H1 (cell line): ENCODE measurements at regions not wholly inside any gene's neighbourhood (a gene's known extent, or its start where the extent isn't known, plus 50 kb on each side); places are given as distances from the start of the nearest gene placed in this dataset.

Experiments used
- BCL11A ChIP-seq, 2 experiments: IDR thresholded peaks; one replicate each; pipeline ENCODE4 v1.6.1; 2011; ENCODE audit warnings: low read depth in 2 of 2, low read length in 2 of 2, mild to moderate bottlenecking in 2 of 2
- CEBPB ChIP-seq: IDR thresholded peaks from 2 replicates; pipeline ENCODE4 v1.6.1; 2012; ENCODE audit warnings: low read depth, low read length
- EP300 ChIP-seq, 2 experiments: IDR thresholded peaks; 1 replicate in 1 of 2; 2 replicates in 1 of 2; pipeline ENCODE4 v1.6.1; 2011 to 2012; ENCODE audit warnings: low read depth in 2 of 2, low read length in 2 of 2, mild to moderate bottlenecking in 2 of 2, borderline replicate concordance in 1 of 2, inconsistent platforms in 1 of 2, moderate library complexity in 1 of 2
- EZH2 ChIP-seq: fragments of 200-600 bp; sonication (generic); IDR thresholded peaks from 2 replicates; pipeline ENCODE4 v1.7.1; 2012; ENCODE audit warnings: low read depth, mild to moderate bottlenecking, moderate library complexity, low read length, inconsistent platforms; ENCODE audit not compliant: severe bottlenecking
- FOSL1 ChIP-seq: IDR thresholded peaks from 2 replicates; pipeline ENCODE4 v1.6.1; 2011; ENCODE audit warnings: mild to moderate bottlenecking, low read depth, low read length, moderate library complexity; ENCODE audit not compliant: insufficient read depth
- KDM1A ChIP-seq: fragments of 200-600, 300-600 bp; sonication (generic); IDR thresholded peaks from 2 replicates; pipeline ENCODE4 v1.7.1; 2016; ENCODE audit warnings: mild to moderate bottlenecking, low read length, borderline replicate concordance
- MAFK ChIP-seq: IDR thresholded peaks from 2 replicates; pipeline ENCODE4 v1.6.1; 2012; ENCODE audit warnings: low read depth, mild to moderate bottlenecking, improper control_type of control experiment, low read length
- NRF1 ChIP-seq: IDR thresholded peaks from 2 replicates; pipeline ENCODE4 v1.6.1; 2011; ENCODE audit warnings: mild to moderate bottlenecking, low read depth, low read length, improper control_type of control experiment
- RXRA ChIP-seq: IDR thresholded peaks from 2 replicates; pipeline ENCODE4 v1.6.1; 2011; ENCODE audit warnings: low read depth, mild to moderate bottlenecking, low read length, moderate library complexity; ENCODE audit not compliant: insufficient read depth
- SIRT6 ChIP-seq: IDR thresholded peaks from one replicate; pipeline ENCODE4 v1.7.1; 2012; ENCODE audit warnings: low read length, inconsistent platforms
- SIX5 ChIP-seq: IDR thresholded peaks from 2 replicates; pipeline ENCODE4 v1.6.1; 2011; ENCODE audit warnings: mild to moderate bottlenecking, low read depth, low read length
- TBP ChIP-seq: IDR thresholded peaks from 2 replicates; pipeline ENCODE4 v1.6.1; 2011; ENCODE audit warnings: low read depth, low read length, improper control_type of control experiment
- TF ChIP-seq, protein P1 (sequence below): fragments of 300-600 bp; sonication (generic); IDR thresholded peaks from 2 replicates; pipeline ENCODE4 v1.7.1; 2012; ENCODE audit warnings: low read length, moderate library complexity, mild to moderate bottlenecking, inconsistent platforms; ENCODE audit not compliant: insufficient replicate concordance

DNA sequence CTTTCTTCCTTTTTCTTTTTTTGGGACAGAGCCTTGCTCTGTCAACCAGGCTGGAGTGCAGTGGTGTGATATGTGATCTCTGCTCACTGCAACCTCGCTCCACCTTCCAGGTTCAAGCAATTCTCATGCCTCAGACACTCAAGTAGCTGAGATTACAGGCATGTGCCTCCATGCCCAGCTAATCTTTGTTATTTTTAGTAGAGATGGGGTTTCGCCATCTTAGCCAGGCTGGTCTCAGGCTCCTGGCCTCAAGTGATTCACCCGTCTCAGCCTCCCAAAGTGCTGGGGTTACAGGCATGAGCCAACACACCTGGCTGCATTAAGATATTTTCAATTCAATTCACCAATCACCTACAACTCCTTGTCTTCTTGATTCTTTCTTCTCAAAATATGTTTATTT lies 1046.5 kb downstream of the GALC start (continued):
- TF ChIP-seq, protein P1, sequence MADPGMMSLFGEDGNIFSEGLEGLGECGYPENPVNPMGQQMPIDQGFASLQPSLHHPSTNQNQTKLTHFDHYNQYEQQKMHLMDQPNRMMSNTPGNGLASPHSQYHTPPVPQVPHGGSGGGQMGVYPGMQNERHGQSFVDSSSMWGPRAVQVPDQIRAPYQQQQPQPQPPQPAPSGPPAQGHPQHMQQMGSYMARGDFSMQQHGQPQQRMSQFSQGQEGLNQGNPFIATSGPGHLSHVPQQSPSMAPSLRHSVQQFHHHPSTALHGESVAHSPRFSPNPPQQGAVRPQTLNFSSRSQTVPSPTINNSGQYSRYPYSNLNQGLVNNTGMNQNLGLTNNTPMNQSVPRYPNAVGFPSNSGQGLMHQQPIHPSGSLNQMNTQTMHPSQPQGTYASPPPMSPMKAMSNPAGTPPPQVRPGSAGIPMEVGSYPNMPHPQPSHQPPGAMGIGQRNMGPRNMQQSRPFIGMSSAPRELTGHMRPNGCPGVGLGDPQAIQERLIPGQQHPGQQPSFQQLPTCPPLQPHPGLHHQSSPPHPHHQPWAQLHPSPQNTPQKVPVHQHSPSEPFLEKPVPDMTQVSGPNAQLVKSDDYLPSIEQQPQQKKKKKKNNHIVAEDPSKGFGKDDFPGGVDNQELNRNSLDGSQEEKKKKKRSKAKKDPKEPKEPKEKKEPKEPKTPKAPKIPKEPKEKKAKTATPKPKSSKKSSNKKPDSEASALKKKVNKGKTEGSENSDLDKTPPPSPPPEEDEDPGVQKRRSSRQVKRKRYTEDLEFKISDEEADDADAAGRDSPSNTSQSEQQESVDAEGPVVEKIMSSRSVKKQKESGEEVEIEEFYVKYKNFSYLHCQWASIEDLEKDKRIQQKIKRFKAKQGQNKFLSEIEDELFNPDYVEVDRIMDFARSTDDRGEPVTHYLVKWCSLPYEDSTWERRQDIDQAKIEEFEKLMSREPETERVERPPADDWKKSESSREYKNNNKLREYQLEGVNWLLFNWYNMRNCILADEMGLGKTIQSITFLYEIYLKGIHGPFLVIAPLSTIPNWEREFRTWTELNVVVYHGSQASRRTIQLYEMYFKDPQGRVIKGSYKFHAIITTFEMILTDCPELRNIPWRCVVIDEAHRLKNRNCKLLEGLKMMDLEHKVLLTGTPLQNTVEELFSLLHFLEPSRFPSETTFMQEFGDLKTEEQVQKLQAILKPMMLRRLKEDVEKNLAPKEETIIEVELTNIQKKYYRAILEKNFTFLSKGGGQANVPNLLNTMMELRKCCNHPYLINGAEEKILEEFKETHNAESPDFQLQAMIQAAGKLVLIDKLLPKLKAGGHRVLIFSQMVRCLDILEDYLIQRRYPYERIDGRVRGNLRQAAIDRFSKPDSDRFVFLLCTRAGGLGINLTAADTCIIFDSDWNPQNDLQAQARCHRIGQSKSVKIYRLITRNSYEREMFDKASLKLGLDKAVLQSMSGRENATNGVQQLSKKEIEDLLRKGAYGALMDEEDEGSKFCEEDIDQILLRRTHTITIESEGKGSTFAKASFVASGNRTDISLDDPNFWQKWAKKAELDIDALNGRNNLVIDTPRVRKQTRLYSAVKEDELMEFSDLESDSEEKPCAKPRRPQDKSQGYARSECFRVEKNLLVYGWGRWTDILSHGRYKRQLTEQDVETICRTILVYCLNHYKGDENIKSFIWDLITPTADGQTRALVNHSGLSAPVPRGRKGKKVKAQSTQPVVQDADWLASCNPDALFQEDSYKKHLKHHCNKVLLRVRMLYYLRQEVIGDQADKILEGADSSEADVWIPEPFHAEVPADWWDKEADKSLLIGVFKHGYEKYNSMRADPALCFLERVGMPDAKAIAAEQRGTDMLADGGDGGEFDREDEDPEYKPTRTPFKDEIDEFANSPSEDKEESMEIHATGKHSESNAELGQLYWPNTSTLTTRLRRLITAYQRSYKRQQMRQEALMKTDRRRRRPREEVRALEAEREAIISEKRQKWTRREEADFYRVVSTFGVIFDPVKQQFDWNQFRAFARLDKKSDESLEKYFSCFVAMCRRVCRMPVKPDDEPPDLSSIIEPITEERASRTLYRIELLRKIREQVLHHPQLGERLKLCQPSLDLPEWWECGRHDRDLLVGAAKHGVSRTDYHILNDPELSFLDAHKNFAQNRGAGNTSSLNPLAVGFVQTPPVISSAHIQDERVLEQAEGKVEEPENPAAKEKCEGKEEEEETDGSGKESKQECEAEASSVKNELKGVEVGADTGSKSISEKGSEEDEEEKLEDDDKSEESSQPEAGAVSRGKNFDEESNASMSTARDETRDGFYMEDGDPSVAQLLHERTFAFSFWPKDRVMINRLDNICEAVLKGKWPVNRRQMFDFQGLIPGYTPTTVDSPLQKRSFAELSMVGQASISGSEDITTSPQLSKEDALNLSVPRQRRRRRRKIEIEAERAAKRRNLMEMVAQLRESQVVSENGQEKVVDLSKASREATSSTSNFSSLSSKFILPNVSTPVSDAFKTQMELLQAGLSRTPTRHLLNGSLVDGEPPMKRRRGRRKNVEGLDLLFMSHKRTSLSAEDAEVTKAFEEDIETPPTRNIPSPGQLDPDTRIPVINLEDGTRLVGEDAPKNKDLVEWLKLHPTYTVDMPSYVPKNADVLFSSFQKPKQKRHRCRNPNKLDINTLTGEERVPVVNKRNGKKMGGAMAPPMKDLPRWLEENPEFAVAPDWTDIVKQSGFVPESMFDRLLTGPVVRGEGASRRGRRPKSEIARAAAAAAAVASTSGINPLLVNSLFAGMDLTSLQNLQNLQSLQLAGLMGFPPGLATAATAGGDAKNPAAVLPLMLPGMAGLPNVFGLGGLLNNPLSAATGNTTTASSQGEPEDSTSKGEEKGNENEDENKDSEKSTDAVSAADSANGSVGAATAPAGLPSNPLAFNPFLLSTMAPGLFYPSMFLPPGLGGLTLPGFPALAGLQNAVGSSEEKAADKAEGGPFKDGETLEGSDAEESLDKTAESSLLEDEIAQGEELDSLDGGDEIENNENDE = no peak
- TF ChIP-seq NRF1 = no peak
- TF ChIP-seq SIX5 = no peak
- TF ChIP-seq KDM1A = no peak
- TF ChIP-seq MAFK = no peak
- no peak for TF ChIP-seq BCL11A (IDR thresholded peaks at IDR 0.05; ENCODE audit: low read depth in 2 of 2, low read length in 2 of 2)
- TF ChIP-seq EZH2 = no peak
- TF ChIP-seq CEBPB = no peak
- TF ChIP-seq EP300 (IDR thresholded peaks at IDR 0.05; ENCODE audit: borderline replicate concordance in 1 of 2, low read depth in 2 of 2, low read length in 2 of 2) = no peak
- TF ChIP-seq TBP = no peak
- TF ChIP-seq RXRA = no peak
- no peak for TF ChIP-seq SIRT6
- TF ChIP-seq FOSL1 = no peak
